ENCODE measurements at regions not wholly inside any gene's neighbourhood (a gene's known extent, or its start where the extent isn't known, plus 50 kb on each side); places are given as distances from the start of the nearest gene placed in this dataset.

GRCh38 chr4:4948370-4948769, 70.9 kb downstream of the CYTL1 start:
- TF ChIP-seq CTCF (IDR thresholded peaks at IDR 0.05; ENCODE audit: insufficient read depth, low read depth, low read length) (no peak), EZH2 (IDR thresholded peaks at IDR 0.05; ENCODE audit: insufficient read depth, low read length) (no peak)
